ENCODE measurements at regions not wholly inside any gene's neighbourhood (a gene's known extent, or its start where the extent isn't known, plus 50 kb on each side); places are given as distances from the start of the nearest gene placed in this dataset.

DNA sequence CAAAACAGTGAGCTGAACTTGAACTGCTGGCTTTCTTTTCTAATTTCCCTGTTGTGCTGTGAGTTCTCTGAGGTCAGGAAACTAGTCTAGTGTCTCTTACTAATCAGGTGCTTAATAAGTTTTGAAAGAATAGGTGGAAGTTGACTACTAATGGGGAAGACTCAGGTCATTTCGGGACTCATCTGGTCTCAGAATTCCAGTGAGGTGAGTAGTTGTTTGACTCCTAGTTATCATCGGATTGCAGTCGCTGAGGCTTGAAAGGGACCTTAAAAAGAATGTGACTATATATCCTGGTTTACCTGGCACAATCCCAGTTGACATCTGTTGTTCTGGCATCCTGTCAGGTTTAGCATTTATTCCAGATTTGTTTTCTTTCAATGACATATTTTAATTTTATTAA lies 81.4 kb upstream of the SPAG17 start:
- TF ChIP-seq, protein P1, sequence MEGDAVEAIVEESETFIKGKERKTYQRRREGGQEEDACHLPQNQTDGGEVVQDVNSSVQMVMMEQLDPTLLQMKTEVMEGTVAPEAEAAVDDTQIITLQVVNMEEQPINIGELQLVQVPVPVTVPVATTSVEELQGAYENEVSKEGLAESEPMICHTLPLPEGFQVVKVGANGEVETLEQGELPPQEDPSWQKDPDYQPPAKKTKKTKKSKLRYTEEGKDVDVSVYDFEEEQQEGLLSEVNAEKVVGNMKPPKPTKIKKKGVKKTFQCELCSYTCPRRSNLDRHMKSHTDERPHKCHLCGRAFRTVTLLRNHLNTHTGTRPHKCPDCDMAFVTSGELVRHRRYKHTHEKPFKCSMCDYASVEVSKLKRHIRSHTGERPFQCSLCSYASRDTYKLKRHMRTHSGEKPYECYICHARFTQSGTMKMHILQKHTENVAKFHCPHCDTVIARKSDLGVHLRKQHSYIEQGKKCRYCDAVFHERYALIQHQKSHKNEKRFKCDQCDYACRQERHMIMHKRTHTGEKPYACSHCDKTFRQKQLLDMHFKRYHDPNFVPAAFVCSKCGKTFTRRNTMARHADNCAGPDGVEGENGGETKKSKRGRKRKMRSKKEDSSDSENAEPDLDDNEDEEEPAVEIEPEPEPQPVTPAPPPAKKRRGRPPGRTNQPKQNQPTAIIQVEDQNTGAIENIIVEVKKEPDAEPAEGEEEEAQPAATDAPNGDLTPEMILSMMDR (IDR thresholded peaks at IDR 0.05; ENCODE audit: borderline replicate concordance, extremely low read depth, low read length, poor library complexity, severe bottlenecking), result no peak
- TF ChIP-seq EZH2 (IDR thresholded peaks at IDR 0.05; ENCODE audit: borderline replicate concordance, low read depth, low read length, severe bottlenecking), result no peak

All from DND-41 (cell line).